Neural progenitor cell (in vitro differentiated cells): ENCODE measurements at regions not wholly inside any gene's neighbourhood (a gene's known extent, or its start where the extent isn't known, plus 50 kb on each side); places are given as distances from the start of the nearest gene placed in this dataset.

Source experiments
- DNase-seq: peaks from one replicate; pipeline ENCODE4 v3.0.0-alpha.2; 2016; ENCODE audit warnings: low spot score
- H2AFZ ChIP-seq: fragments of 200-600 bp; sonication (generic); replicated peaks from 2 replicates; pipeline ENCODE4 v1.6.1; 2016; ENCODE audit warnings: antibody characterized with exemption
- H3F3A ChIP-seq: fragments of 200-600 bp; sonication (generic); 2 replicates; pipeline ENCODE4 v1.6.1; 2016; ENCODE audit warnings: antibody characterized with exemption, low read depth
- H3K27ac ChIP-seq: fragments of 200-600 bp; sonication (generic); 2 replicates; pipeline ENCODE4 v1.5.1; 2016; ENCODE audit warnings: mild to moderate bottlenecking
- H3K27me3 ChIP-seq: fragments of 200-600 bp; sonication (generic); 2 replicates; pipeline ENCODE4 v1.6.1; 2016; ENCODE audit warnings: mild to moderate bottlenecking, moderate library complexity
- H3K36me3 ChIP-seq: fragments of 200-600 bp; sonication (generic); 2 replicates; pipeline ENCODE4 v1.5.1; 2016
- H3K4me1 ChIP-seq: fragments of 200-600 bp; sonication (generic); 2 replicates; pipeline ENCODE4 v1.6.1; 2016; ENCODE audit warnings: mixed run types
- H3K4me2 ChIP-seq: fragments of 200-600 bp; sonication (generic); 2 replicates; pipeline ENCODE4 v1.6.1; 2016
- H3K4me3 ChIP-seq: fragments of 200-600 bp; sonication (generic); 2 replicates; pipeline ENCODE4 v1.5.1; 2016
- H3K79me2 ChIP-seq: fragments of 200-600 bp; sonication (generic); 2 replicates; pipeline ENCODE4 v1.6.1; 2016; ENCODE audit warnings: low read depth
- H3K9ac ChIP-seq: fragments of 200-600 bp; sonication (generic); 2 replicates; pipeline ENCODE4 v1.6.1; 2016
- H3K9me3 ChIP-seq: fragments of 200-600 bp; sonication (generic); 2 replicates; pipeline ENCODE4 v1.5.1; 2016; ENCODE audit warnings: low read depth
- H4K20me1 ChIP-seq: fragments of 200-600 bp; sonication (generic); 2 replicates; pipeline ENCODE4 v1.6.1; 2016; ENCODE audit warnings: low read depth
- H3K27ac Mint-ChIP-seq: 3 replicates; pipeline ENCODE4 v1.8.0; 2021; ENCODE audit warnings: mixed read lengths
- H3K27me3 Mint-ChIP-seq: 2 replicates; pipeline ENCODE4 v1.8.0; 2022; ENCODE audit warnings: low read depth, mild to moderate bottlenecking, inconsistent platforms, moderate library complexity, mixed read lengths; ENCODE audit not compliant: insufficient read depth
- H3K36me3 Mint-ChIP-seq: 3 replicates; pipeline ENCODE4 v1.8.0; 2021; ENCODE audit warnings: mixed read lengths
- H3K4me1 Mint-ChIP-seq: 3 replicates; pipeline ENCODE4 v1.8.0; 2021; ENCODE audit warnings: mixed read lengths
- H3K4me3 Mint-ChIP-seq: 3 replicates; pipeline ENCODE4 v1.8.0; 2021; ENCODE audit warnings: mild to moderate bottlenecking, moderate library complexity, mixed read lengths
- H3K9me3 Mint-ChIP-seq: 3 replicates; pipeline ENCODE4 v1.8.0; 2020; ENCODE audit warnings: mixed read lengths
- CTCF ChIP-seq: fragments of 200-600 bp; sonication (generic); IDR thresholded peaks from 2 replicates; pipeline ENCODE4 v1.5.1; 2017; ENCODE audit warnings: antibody characterized with exemption, mild to moderate bottlenecking
- EZH2 ChIP-seq: fragments of 200-600 bp; sonication (generic); IDR thresholded peaks from 2 replicates; pipeline ENCODE4 v1.6.1; 2017; ENCODE audit warnings: antibody characterized with exemption, mild to moderate bottlenecking, moderate library complexity
- EZH2phosphoT487 ChIP-seq: fragments of 200-600 bp; sonication (generic); IDR thresholded peaks from 2 replicates; pipeline ENCODE4 v1.6.1; 2017; ENCODE audit warnings: antibody characterized with exemption

DNA sequence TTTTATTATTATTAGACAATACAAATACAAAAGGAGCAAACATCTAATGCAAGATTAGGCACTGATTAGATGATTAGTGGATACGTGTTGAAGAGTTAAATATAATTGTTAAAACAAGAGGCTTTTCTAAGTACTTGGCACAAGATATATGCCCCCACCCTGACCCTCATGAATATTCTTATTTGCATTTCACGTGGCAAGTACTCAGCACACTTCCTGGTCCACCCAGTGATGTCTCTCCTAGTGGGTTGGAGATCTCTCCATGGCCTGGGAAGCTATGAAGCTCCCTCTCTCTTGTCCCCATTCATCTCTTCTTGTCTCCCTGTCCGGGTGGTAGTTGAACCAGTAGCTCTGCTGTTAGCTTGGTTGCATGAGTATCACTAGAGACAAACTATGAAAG lies 375.3 kb downstream of the ADRA2A start:
- no peaks in the 10 kb centered on the region for H3F3A ChIP-seq
- H3K27ac ChIP-seq = no peak overlapping the region
- DNase-seq = no peak
- no peaks in the 10 kb centered on the region for H3K4me1 Mint-ChIP-seq
- H3K4me3 Mint-ChIP-seq = no peak overlapping the region
- no peak overlapping the region for H3K27ac Mint-ChIP-seq
- H3K79me2 ChIP-seq = no peaks in the 10 kb centered on the region
- peaks cover 3% of the 10 kb centered on the region for H3K9me3 Mint-ChIP-seq
- TF ChIP-seq EZH2phosphoT487 = no peak
- TF ChIP-seq CTCF = no peak
- TF ChIP-seq EZH2 = no peak
- no peaks in the 10 kb centered on the region for H3K36me3 Mint-ChIP-seq
- H3K36me3 ChIP-seq = no peaks in the 10 kb centered on the region
- no peaks in the 10 kb centered on the region for H3K4me1 ChIP-seq
- H3K4me3 ChIP-seq = no peak overlapping the region
- H3K4me2 ChIP-seq = no peak overlapping the region
- no peak overlapping the region for H2AFZ ChIP-seq
- H3K9ac ChIP-seq = no peak overlapping the region
- H3K9me3 ChIP-seq = no peaks in the 10 kb centered on the region
- H3K27me3 ChIP-seq = no peaks in the 10 kb centered on the region
- no peaks in the 10 kb centered on the region for H4K20me1 ChIP-seq
- H3K27me3 Mint-ChIP-seq = peaks cover 13% of the 10 kb centered on the region

DNA sequence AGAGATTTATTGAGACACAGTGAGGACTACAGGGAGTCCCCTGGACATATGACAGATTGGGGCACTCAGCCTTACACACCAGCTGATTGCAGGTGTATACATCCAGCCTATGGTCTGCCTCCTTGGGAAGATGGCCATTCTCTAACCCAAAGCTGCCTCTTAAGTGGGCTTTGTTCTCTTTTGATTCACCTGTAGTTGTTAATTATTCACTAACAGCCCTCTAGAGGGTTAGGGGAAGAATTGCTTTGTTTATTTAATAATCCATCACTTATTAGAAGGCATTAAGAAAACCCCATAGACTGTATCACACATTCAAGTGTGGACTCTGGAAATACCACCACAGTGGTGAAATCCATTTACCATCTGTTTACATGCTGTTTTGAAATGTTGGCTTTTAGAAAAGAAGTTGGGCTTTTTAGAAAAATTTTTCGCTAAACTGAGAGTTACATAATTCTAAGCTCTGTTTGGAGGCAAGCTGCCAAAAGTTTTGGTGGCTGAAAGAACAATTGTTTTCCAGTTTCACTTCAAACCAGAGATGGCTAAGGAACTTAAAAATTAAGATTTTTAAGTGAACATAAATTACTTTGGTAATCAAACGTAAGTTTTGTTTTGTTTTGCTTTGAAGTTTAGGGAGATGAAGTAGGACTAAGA lies 379.1 kb downstream of the ADRA2A start:
- H3K27ac Mint-ChIP-seq = no peak overlapping the region
- peaks cover 5% of the 10 kb centered on the region for H3K27me3 Mint-ChIP-seq
- H3K36me3 Mint-ChIP-seq = no peaks in the 10 kb centered on the region
- H3K79me2 ChIP-seq = no peaks in the 10 kb centered on the region
- DNase-seq = no peak
- no peaks in the 10 kb centered on the region for H3F3A ChIP-seq
- no peaks in the 10 kb centered on the region for H3K4me1 ChIP-seq
- no peak overlapping the region for H3K9ac ChIP-seq
- TF ChIP-seq EZH2phosphoT487 (no peak), CTCF (no peak), EZH2 (no peak)
- no peaks in the 10 kb centered on the region for H4K20me1 ChIP-seq
- H3K4me3 ChIP-seq = no peak overlapping the region
- no peaks in the 10 kb centered on the region for H3K36me3 ChIP-seq
- no peak overlapping the region for H3K4me2 ChIP-seq
- no peak overlapping the region for H2AFZ ChIP-seq
- H3K4me1 Mint-ChIP-seq = no peaks in the 10 kb centered on the region
- no peaks in the 10 kb centered on the region for H3K27me3 ChIP-seq
- no peak overlapping the region for H3K4me3 Mint-ChIP-seq
- H3K27ac ChIP-seq = no peak overlapping the region
- no peaks in the 10 kb centered on the region for H3K9me3 ChIP-seq
- peaks cover 3% of the 10 kb centered on the region for H3K9me3 Mint-ChIP-seq

DNA sequence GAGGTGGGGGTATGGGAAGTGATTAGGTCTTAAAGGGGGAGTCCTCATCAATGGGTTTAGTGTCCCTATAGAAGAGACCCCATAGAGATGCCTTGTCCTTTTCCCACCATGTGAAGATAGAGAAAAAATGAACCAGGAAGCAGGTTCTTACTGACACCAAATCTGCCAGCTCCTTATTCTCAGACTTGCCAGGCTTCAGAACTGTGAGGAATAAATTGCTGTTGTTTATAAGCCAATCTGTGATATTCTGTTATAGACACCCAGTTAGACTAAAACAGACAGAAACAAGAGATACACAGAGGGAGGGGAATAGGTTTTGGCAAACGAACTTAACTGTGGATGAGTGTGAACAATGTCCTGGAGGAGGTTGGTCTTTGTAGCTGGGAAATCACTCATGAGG lies 381.4 kb downstream of the ADRA2A start:
- H3K27me3 Mint-ChIP-seq = peaks cover 8% of the 10 kb centered on the region

More for the DNA sequence above, 381.4 kb downstream of the ADRA2A start:
- Histone ChIP-seq H3F3A (no peaks in the 10 kb centered on the region), H3K36me3 (no peaks in the 10 kb centered on the region), H3K79me2 (no peaks in the 10 kb centered on the region), H3K4me1 (no peaks in the 10 kb centered on the region), H3K27ac (no peak overlapping the region), H3K4me3 (no peak overlapping the region), H3K4me2 (no peak overlapping the region), H4K20me1 (no peaks in the 10 kb centered on the region), H2AFZ (no peak overlapping the region), H3K27me3 (no peaks in the 10 kb centered on the region), H3K9ac (no peak overlapping the region), H3K9me3 (no peaks in the 10 kb centered on the region)
- Mint-ChIP-seq H3K4me3 (no peak overlapping the region), H3K4me1 (no peaks in the 10 kb centered on the region), H3K9me3 (peaks cover 19% of the 10 kb centered on the region), H3K27ac (no peak overlapping the region), H3K36me3 (no peaks in the 10 kb centered on the region)
- no peak for TF ChIP-seq EZH2phosphoT487
- TF ChIP-seq CTCF = no peak
- TF ChIP-seq EZH2 = no peak
- no peak for DNase-seq
